H1 (cell line): ENCODE measurements at regions not wholly inside any gene's neighbourhood (a gene's known extent, or its start where the extent isn't known, plus 50 kb on each side); places are given as distances from the start of the nearest gene placed in this dataset.

ENCODE experiments used
- CTCF ChIA-PET: fragments of 300-600 bp; sonication (Branson Sonifier 250); formaldehyde crosslinking; loops from one replicate; lab custom pipeline; 2021; ENCODE audit not compliant: partially characterized antibody; lab: Charles Lee
- POLR2A ChIA-PET: fragments of 300-600 bp; sonication (Branson Sonifier 250); formaldehyde crosslinking; loops from one replicate; lab custom pipeline; 2021; ENCODE audit warnings: inconsistent platforms; ENCODE audit not compliant: partially characterized antibody; lab: Charles Lee
- DNase-seq, 2 experiments: peaks; one replicate each; pipeline versions ENCODE4 v3.0.0 to v3.0.0-alpha.2; 2010 to 2022; ENCODE audit warnings: low spot score in 2 of 2, low read depth in 1 of 2, mixed read lengths in 1 of 2
- FAIRE-seq: peaks from 2 replicates; lab custom pipeline; 2011; peaks lifted over from hg19 to GRCh38; lab: Jason Lieb, UNC
- H2AFZ ChIP-seq: 2 replicates; pipeline ENCODE4 v1.8.1; 2012; ENCODE audit warnings: low read length, inconsistent platforms
- H2AK5ac ChIP-seq: 2 replicates; pipeline ENCODE4 v1.6.1; 2013; ENCODE audit warnings: low read depth, low read length
- H2BK120ac ChIP-seq: replicated peaks from 2 replicates; pipeline ENCODE3; 2013; ENCODE audit warnings: low read depth, low read length, inconsistent platforms
- H2BK12ac ChIP-seq: 2 replicates; pipeline ENCODE4 v1.6.1; 2013; ENCODE audit warnings: low read depth, low read length
- H2BK15ac ChIP-seq: 2 replicates; pipeline ENCODE4 v1.6.1; 2013; ENCODE audit warnings: low read length
- H2BK20ac ChIP-seq: 2 replicates; pipeline ENCODE4 v1.6.1; 2013; ENCODE audit warnings: low read length
- H2BK5ac ChIP-seq: 2 replicates; pipeline ENCODE4 v1.6.1; 2013; ENCODE audit warnings: low read depth, low read length
- H3K14ac ChIP-seq: 2 replicates; pipeline ENCODE4 v1.6.1; 2013; ENCODE audit warnings: inconsistent platforms; ENCODE audit not compliant: insufficient read length
- H3K18ac ChIP-seq: 2 replicates; pipeline ENCODE4 v1.6.1; 2013; ENCODE audit warnings: low read length; ENCODE audit errors: extremely low read depth
- H3K23ac ChIP-seq: 2 replicates; pipeline ENCODE4 v1.6.1; 2013; ENCODE audit warnings: inconsistent platforms; ENCODE audit not compliant: insufficient read length
- H3K23me2 ChIP-seq: 2 replicates; pipeline ENCODE4 v1.6.1; 2013; ENCODE audit warnings: low read depth, low read length
- H3K27ac ChIP-seq: 2 replicates; pipeline ENCODE4 v1.6.1; 2011; ENCODE audit warnings: low read depth, low read length, inconsistent platforms
- H3K27me3 ChIP-seq, 4 experiments: replicated peaks in 1 of 4; 1 replicate in 1 of 4; 2 replicates in 3 of 4; pipeline versions ENCODE4 v1.6.1 to v1.8.1; 2011 to 2013; ENCODE audit warnings: low read length in 3 of 4, mild to moderate bottlenecking in 3 of 4, inconsistent platforms in 2 of 4, mixed read lengths in 2 of 4, moderate library complexity in 1 of 4; ENCODE audit not compliant: control insufficient read depth in 3 of 4, insufficient read depth in 3 of 4; ENCODE audit errors: extremely low read depth in 1 of 4
- H3K36me3 ChIP-seq, 4 experiments: 2 replicates each; pipeline versions ENCODE4 v1.6.1 to v1.8.1; 2011 to 2013; ENCODE audit warnings: mild to moderate bottlenecking in 4 of 4, low read length in 3 of 4, moderate library complexity in 2 of 4, control low read depth in 1 of 4, inconsistent platforms in 1 of 4; ENCODE audit not compliant: insufficient read depth in 4 of 4, control insufficient read depth in 2 of 4
- H3K4ac ChIP-seq: replicated peaks from 2 replicates; pipeline ENCODE3; 2013; ENCODE audit warnings: low read length, low read depth, mixed read lengths, inconsistent platforms; ENCODE audit not compliant: insufficient read length
- H3K4me1 ChIP-seq, 4 experiments: replicated peaks in 1 of 4; 1 replicate in 1 of 4; 2 replicates in 3 of 4; pipeline versions ENCODE4 v1.6.1 to v1.8.1; 2011 to 2013; ENCODE audit warnings: low read length in 3 of 4, inconsistent platforms in 2 of 4, mixed read lengths in 1 of 4; ENCODE audit not compliant: insufficient read depth in 4 of 4, control insufficient read depth in 3 of 4
- H3K4me2 ChIP-seq, 2 experiments: 2 replicates each; pipeline versions ENCODE4 v1.6.1 to v1.8.1; 2011 to 2013; ENCODE audit warnings: low read depth in 2 of 2, low read length in 2 of 2, control low read depth in 1 of 2, inconsistent platforms in 1 of 2, mild to moderate bottlenecking in 1 of 2; ENCODE audit not compliant: insufficient read depth in 1 of 2
- H3K4me3 ChIP-seq, 4 experiments: fragments of 200-600, 300-600 bp in 1 of 4; sonication (generic), shearing (Covaris generic), sonication (Bioruptor Twin) in 1 of 4; 2 replicates each; pipeline versions ENCODE4 v1.5.1 to v1.8.1; 2011 to 2016; ENCODE audit warnings: low read length in 4 of 4, low read depth in 3 of 4, control low read depth in 2 of 4, inconsistent platforms in 2 of 4, mild to moderate bottlenecking in 2 of 4, mixed read lengths in 1 of 4, moderate library complexity in 1 of 4; ENCODE audit not compliant: insufficient read depth in 2 of 4; ENCODE audit errors: extremely low read depth in 1 of 4
- H3K56ac ChIP-seq: replicated peaks from 2 replicates; pipeline ENCODE3; 2013; ENCODE audit warnings: low read depth, mild to moderate bottlenecking, mixed read lengths, low read length, inconsistent platforms; ENCODE audit not compliant: insufficient read length
- H3K79me1 ChIP-seq: 2 replicates; pipeline ENCODE4 v1.6.1; 2013; ENCODE audit warnings: low read depth, low read length, control low read depth
- H3K79me2 ChIP-seq, 2 experiments: 2 replicates each; pipeline versions ENCODE4 v1.6.1 to v1.8.1; 2012 to 2013; ENCODE audit warnings: low read length in 2 of 2, mild to moderate bottlenecking in 2 of 2, inconsistent platforms in 1 of 2; ENCODE audit not compliant: insufficient read depth in 2 of 2, control insufficient read depth in 1 of 2
- H3K9ac ChIP-seq, 4 experiments: replicated peaks in 1 of 4; 1 replicate in 1 of 4; 2 replicates in 3 of 4; pipeline versions ENCODE4 v1.6.1 to v1.8.1; 2011 to 2013; ENCODE audit warnings: low read depth in 3 of 4, low read length in 3 of 4, control low read depth in 2 of 4, mild to moderate bottlenecking in 2 of 4, moderate library complexity in 2 of 4, inconsistent platforms in 1 of 4; ENCODE audit errors: extremely low read depth in 1 of 4
- H3K9me3 ChIP-seq, 2 experiments: 2 replicates each; pipeline versions ENCODE4 v1.6.1 to v1.8.1; 2012 to 2013; ENCODE audit warnings: mild to moderate bottlenecking in 2 of 2, moderate library complexity in 2 of 2, control low read depth in 1 of 2, inconsistent platforms in 1 of 2, low read depth in 1 of 2, low read length in 1 of 2, mixed read lengths in 1 of 2; ENCODE audit not compliant: insufficient read depth in 2 of 2
- H4K20me1 ChIP-seq, 2 experiments: replicated peaks in 1 of 2; 2 replicates each; pipeline versions ENCODE3 to v1.8.1; 2011 to 2013; ENCODE audit warnings: inconsistent platforms in 2 of 2, low read length in 2 of 2, mild to moderate bottlenecking in 1 of 2; ENCODE audit not compliant: insufficient read depth in 2 of 2, control insufficient read depth in 1 of 2
- H4K5ac ChIP-seq: 2 replicates; pipeline ENCODE4 v1.6.1; 2013; ENCODE audit warnings: low read length, low read depth, mixed read lengths, inconsistent platforms; ENCODE audit not compliant: insufficient read length
- H4K8ac ChIP-seq: 2 replicates; pipeline ENCODE4 v1.8.0; 2013; ENCODE audit warnings: mild to moderate bottlenecking, moderate library complexity, low read length, inconsistent platforms; ENCODE audit not compliant: insufficient read depth; ENCODE audit errors: extremely low read depth
- H4K91ac ChIP-seq: replicated peaks from 2 replicates; pipeline ENCODE3; 2013; ENCODE audit warnings: low read length, mixed read lengths, inconsistent platforms; ENCODE audit not compliant: insufficient read length
- BCL11A ChIP-seq, 2 experiments: IDR thresholded peaks; one replicate each; pipeline ENCODE4 v1.6.1; 2011; ENCODE audit warnings: low read depth in 2 of 2, low read length in 2 of 2, mild to moderate bottlenecking in 2 of 2
- EZH2 ChIP-seq: fragments of 200-600 bp; sonication (generic); IDR thresholded peaks from 2 replicates; pipeline ENCODE4 v1.7.1; 2012; ENCODE audit warnings: low read depth, mild to moderate bottlenecking, moderate library complexity, low read length, inconsistent platforms; ENCODE audit not compliant: severe bottlenecking
- GABPA ChIP-seq: IDR thresholded peaks from 2 replicates; pipeline ENCODE4 v1.6.1; 2011; ENCODE audit warnings: mild to moderate bottlenecking, low read length, moderate library complexity, borderline replicate concordance; ENCODE audit not compliant: insufficient read depth
- JUN ChIP-seq: IDR thresholded peaks from 2 replicates; pipeline ENCODE4 v1.6.1; 2011; ENCODE audit warnings: low read depth, mild to moderate bottlenecking, improper control_type of control experiment, low read length
- KDM1A ChIP-seq: fragments of 200-600, 300-600 bp; sonication (generic); IDR thresholded peaks from 2 replicates; pipeline ENCODE4 v1.7.1; 2016; ENCODE audit warnings: mild to moderate bottlenecking, low read length, borderline replicate concordance
- POLR2AphosphoS5 ChIP-seq: IDR thresholded peaks from 2 replicates; pipeline ENCODE4 v1.6.1; 2011; ENCODE audit warnings: low read depth, low read length
- RAD21 ChIP-seq, 2 experiments: IDR thresholded peaks in 1 of 2; conservative IDR thresholded peaks in 1 of 2; 2 replicates each; pipeline ENCODE4 v1.6.1; 2011; ENCODE audit warnings: low read depth in 2 of 2, low read length in 2 of 2, improper control_type of control experiment in 1 of 2, inconsistent platforms in 1 of 2, mild to moderate bottlenecking in 1 of 2, moderate library complexity in 1 of 2
- SP1 ChIP-seq: IDR thresholded peaks from 2 replicates; pipeline ENCODE4 v1.6.1; 2011; ENCODE audit warnings: low read depth, low read length
- WGBS, 2 experiments: shearing (Covaris generic) in 1 of 2; methylation state at CpG; one replicate each; pipeline versions ENCODE4 v1.1.6 to v1.1.7; 2013 to 2015; ENCODE audit warnings: low lambda C conversion rate in 2 of 2, mixed read lengths in 2 of 2, inconsistent platforms in 1 of 2, low coverage in 1 of 2, missing lambda C conversion rate in 1 of 2; ENCODE audit not compliant: insufficient replicate concordance in 2 of 2, insufficient coverage in 1 of 2, insufficient read length in 1 of 2; ENCODE audit errors: extremely low coverage in 1 of 2, missing lambda C conversion rate in 1 of 2; 5-methylcytosine and 5-hydroxymethylcytosine counted together
- TF ChIP-seq, protein P1 (sequence below), 3 experiments: IDR thresholded peaks; 1 replicate in 2 of 3; 2 replicates in 1 of 3; pipeline versions ENCODE4 v1.5.1 to v1.6.1; 2011; ENCODE audit warnings: low read length in 3 of 3, mild to moderate bottlenecking in 3 of 3, inconsistent platforms in 2 of 3, low read depth in 1 of 3, moderate library complexity in 1 of 3; ENCODE audit not compliant: insufficient read depth in 1 of 3; ENCODE audit errors: control extremely low read depth in 1 of 3

DNA sequence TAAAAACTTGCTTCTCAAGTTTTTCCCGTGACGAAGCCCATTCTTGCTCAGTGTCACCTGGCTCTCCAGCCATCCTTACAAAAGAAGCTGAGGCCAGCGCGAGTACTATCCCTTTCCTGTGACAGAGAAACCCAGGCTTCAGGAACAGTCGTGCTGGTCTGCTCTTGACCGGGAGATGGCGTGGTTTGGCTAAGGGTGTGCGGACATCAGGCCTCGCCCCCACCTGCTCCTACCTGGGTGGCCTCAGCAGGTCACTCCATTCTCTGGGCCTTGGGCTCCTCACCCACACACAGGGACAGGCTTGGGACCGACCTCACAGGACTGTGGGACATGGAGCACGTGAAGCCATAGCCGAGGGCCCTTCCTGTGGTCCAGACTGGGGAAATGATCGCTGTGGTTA, 75.2 kb upstream of the CIBAR2 start:
- H3K36me3 ChIP-seq = 0 out of 8 replicates have a peak, but pooled peaks cover 0 to 2% (median 0%) of the 10 kb centered on the region in 4 experiments
- H4K20me1 ChIP-seq = peaks cover 0 to 13% of the 10 kb centered on the region in 2 experiments
- no peak overlapping the region for H3K14ac ChIP-seq
- no peak overlapping the region for H3K18ac ChIP-seq
- no peak overlapping the region for H3K4me2 ChIP-seq
- no peaks in the 10 kb centered on the region for H3K23me2 ChIP-seq
- H3K56ac ChIP-seq = no peak overlapping the region
- no peak overlapping the region for H2BK120ac ChIP-seq
- H4K5ac ChIP-seq = peak overlapping the region; percentile 15
- no peak overlapping the region for H4K91ac ChIP-seq
- H3K27ac ChIP-seq = no peak overlapping the region
- peak overlapping the region; percentile 72; the same call in 1 of the 2 replicates for H4K8ac ChIP-seq
- POLR2A ChIA-PET = interaction anchor here (0.9 to 1.2 kb wide), 4 partner anchors 11 to 19 kb away, joined by 3 to 5 read pairs (median 4); no protein-coding TSS in a partner anchor
- TF ChIP-seq, protein P1, sequence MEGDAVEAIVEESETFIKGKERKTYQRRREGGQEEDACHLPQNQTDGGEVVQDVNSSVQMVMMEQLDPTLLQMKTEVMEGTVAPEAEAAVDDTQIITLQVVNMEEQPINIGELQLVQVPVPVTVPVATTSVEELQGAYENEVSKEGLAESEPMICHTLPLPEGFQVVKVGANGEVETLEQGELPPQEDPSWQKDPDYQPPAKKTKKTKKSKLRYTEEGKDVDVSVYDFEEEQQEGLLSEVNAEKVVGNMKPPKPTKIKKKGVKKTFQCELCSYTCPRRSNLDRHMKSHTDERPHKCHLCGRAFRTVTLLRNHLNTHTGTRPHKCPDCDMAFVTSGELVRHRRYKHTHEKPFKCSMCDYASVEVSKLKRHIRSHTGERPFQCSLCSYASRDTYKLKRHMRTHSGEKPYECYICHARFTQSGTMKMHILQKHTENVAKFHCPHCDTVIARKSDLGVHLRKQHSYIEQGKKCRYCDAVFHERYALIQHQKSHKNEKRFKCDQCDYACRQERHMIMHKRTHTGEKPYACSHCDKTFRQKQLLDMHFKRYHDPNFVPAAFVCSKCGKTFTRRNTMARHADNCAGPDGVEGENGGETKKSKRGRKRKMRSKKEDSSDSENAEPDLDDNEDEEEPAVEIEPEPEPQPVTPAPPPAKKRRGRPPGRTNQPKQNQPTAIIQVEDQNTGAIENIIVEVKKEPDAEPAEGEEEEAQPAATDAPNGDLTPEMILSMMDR (IDR thresholded peaks at IDR 0.05; ENCODE audit: control extremely low read depth in 1 of 3, insufficient read depth in 1 of 3, low read depth in 1 of 3, low read length in 3 of 3) = peak; percentile 66 to 80 (median 71)
- TF ChIP-seq BCL11A (IDR thresholded peaks at IDR 0.05; ENCODE audit: low read depth in 2 of 2, low read length in 2 of 2) = no peak
- TF ChIP-seq KDM1A = no peak
- TF ChIP-seq GABPA = no peak
- TF ChIP-seq SP1 = no peak
- TF ChIP-seq EZH2 = no peak
- peak; percentile 72 to 78 for TF ChIP-seq RAD21 (IDR thresholded peaks at IDR 0.05 in 1 of 2, conservative IDR thresholded peaks at IDR 0.05 in 1 of 2; ENCODE audit: low read depth in 2 of 2, low read length in 2 of 2)
- no peak for TF ChIP-seq POLR2AphosphoS5
- no peak for TF ChIP-seq JUN
- H3K79me2 ChIP-seq = peaks cover 0 to 9% of the 10 kb centered on the region in 2 experiments; a peak in 1 of 4 replicates
- H3K4me3 ChIP-seq = no peak overlapping the region
- H2AK5ac ChIP-seq = no peak overlapping the region
- H3K27me3 ChIP-seq = no peaks in the 10 kb centered on the region
- H2BK20ac ChIP-seq = no peak overlapping the region
- peaks cover 0 to 3% (median under 1%) of the 10 kb centered on the region in 4 experiments; a peak in 5 of 7 replicates for H3K4me1 ChIP-seq
- H3K4ac ChIP-seq = no peak overlapping the region
- H2BK15ac ChIP-seq = no peak overlapping the region
- peaks cover 8% of the 10 kb centered on the region; the same call in 1 of the 2 replicates for H3K79me1 ChIP-seq
- H2BK5ac ChIP-seq = 0 out of 2 replicates have a peak overlapping the region, but pooled peaks have one; percentile 3
- 63% methylated on average over 10 of the region's 13 CpGs; no CpG with 5 or more reads in 1 of the 2 experiments for WGBS, 2 experiments
- no peak overlapping the region for H3K23ac ChIP-seq
- CTCF ChIA-PET = interaction anchor here (0.5 to 4.6 kb wide), 31 partner anchors 11 to 138 kb away, joined by 3 to 35 read pairs (median 4); no protein-coding TSS in a partner anchor
- no peak overlapping the region; the same call in 1 of the 2 replicates for H2BK12ac ChIP-seq
- H2AFZ ChIP-seq = no peak overlapping the region
- H3K9ac ChIP-seq = no peak overlapping the region
- FAIRE-seq = no peak
- H3K9me3 ChIP-seq = peaks cover 0 to 8% of the 10 kb centered on the region in 2 experiments; a peak in 2 of 4 replicates
- DNase-seq = peak in 1 of 2 experiments; percentile 69
